GM12864 (cell line): ENCODE measurements at regions not wholly inside any gene's neighbourhood (a gene's known extent, or its start where the extent isn't known, plus 50 kb on each side); places are given as distances from the start of the nearest gene placed in this dataset.

ENCODE experiments used
- DNase-seq: peaks from one replicate; pipeline ENCODE4 v3.0.0-alpha.2; 2011; ENCODE audit warnings: low read depth
- H3K4me3 ChIP-seq: 2 replicates; pipeline ENCODE4 v1.5.1; 2011; ENCODE audit warnings: mild to moderate bottlenecking, low read depth, low read length, control low read depth
- CTCF ChIP-seq: IDR thresholded peaks from 2 replicates; pipeline ENCODE4 v1.5.1; 2011; ENCODE audit warnings: low read depth, mild to moderate bottlenecking, moderate library complexity, low read length, control low read depth, inconsistent platforms; ENCODE audit errors: missing control alignments

GRCh38 chr6:125485757-125486156 is 184.0 kb upstream of the HDDC2 start:
- no peak overlapping the region for H3K4me3 ChIP-seq
- no peak for DNase-seq
- TF ChIP-seq CTCF = no peak

DNA sequence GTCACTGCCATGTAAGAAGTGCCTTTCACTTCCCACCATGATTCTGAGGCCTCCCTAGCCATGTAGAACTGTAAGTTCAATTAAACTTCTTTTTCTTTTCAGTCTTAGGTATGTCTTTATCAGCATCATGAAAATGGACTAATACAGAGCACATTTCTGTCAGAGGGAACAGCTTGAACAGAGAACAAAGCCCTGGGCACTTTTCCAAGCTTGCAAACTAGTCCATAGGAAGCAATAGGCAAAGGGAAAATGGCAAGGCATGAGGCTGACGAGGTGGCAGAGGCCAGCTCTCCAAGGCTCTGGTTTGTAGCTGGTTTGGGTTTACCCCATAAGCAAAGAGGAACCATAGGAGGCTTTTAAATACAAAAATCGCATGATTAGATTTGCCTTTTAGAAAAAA is 185.1 kb upstream of the HDDC2 start:
- DNase-seq = no peak
- TF ChIP-seq CTCF = no peak
- H3K4me3 ChIP-seq = no peak overlapping the region

GRCh38 chr6:125489579-125490285 is 188.0 kb upstream of the HDDC2 start:
- TF ChIP-seq CTCF = no peak
- DNase-seq = no peak
- no peak overlapping the region for H3K4me3 ChIP-seq

DNA sequence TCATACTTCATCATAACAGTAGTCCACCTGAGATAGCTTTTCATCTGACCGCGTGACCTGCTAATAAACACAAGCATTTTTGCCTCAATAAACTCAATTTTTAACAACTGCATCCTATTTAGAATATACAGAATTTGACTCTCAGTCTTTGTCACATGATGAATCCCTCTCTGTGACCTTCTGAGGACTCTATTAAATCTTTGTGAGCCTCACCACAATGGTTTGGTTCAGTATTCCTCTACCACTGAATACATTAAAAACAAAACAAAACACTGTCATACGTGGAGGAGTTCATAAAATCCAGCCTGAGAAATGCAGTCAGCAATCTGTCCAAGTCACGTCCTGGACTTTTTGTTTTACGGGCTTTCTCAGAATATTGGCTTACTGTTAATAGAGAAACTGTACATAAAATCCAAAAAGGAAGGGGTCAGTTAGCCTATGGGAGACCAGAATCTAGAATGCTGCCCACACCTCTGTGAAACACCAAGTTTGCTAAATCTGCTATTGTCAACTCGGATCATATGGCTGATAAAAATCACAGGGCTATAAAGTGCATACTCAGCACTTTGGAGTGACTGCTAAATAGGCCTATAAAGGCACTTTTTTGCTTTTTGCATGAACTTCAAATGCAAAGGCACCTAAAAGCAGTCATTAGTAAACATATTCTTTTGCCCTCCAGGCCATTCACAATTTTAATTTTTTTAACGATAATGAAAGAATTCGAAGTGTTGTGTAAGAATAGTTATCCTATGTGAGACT is 190.3 kb upstream of the HDDC2 start:
- no peak overlapping the region for H3K4me3 ChIP-seq
- TF ChIP-seq CTCF = no peak
- DNase-seq = no peak

GRCh38 chr6:125498606-125499005 is 196.8 kb upstream of the HDDC2 start:
- no peak for DNase-seq
- H3K4me3 ChIP-seq = no peak overlapping the region
- no peak for TF ChIP-seq CTCF

- H3K4me3 ChIP-seq = no peak overlapping the region
- no peak for DNase-seq
- no peak for TF ChIP-seq CTCF
Measured at GRCh38 chr6:125499535-125499934, 197.8 kb upstream of the HDDC2 start.

DNA sequence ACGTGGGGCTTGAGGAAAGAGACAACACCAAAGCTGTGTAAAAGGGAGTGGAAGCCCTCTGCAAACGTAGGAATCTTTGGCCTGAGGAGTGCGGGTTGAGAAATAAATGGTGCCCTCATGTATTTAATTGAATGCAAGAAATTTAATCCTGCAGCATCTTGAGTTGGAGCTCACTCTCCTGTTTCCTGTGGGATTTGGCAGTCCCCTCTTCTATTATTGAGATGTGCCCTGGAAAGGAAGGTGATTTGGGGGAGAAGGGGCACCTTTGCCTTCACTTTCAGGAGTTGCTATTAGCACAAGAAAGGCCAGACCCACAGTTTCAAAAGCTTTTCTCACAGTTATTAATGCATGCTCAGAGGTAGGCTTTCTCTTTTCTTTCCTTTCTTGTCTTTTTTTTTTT is 201.4 kb upstream of the HDDC2 start:
- H3K4me3 ChIP-seq = no peak overlapping the region
- DNase-seq = no peak
- TF ChIP-seq CTCF = no peak
